Left colon (tissue), 2 donors: ENCODE measurements at regions not wholly inside any gene's neighbourhood (a gene's known extent, or its start where the extent isn't known, plus 50 kb on each side); places are given as distances from the start of the nearest gene placed in this dataset.

Experiments
- ATAC-seq: fragments of 200-7000 bp; cut with Tn5 transposase; one replicate; pipeline ENCODE4 v1.9.1; 2020; ENCODE audit warnings: mild to moderate bottlenecking, moderate library complexity
- DNase-seq, 2 donors: peaks; one replicate each; pipeline ENCODE4 v3.0.0-alpha.2; 2020
- intact Hi-C, 2 donors: fragments of 100-400 bp; cut with DNase I in 1 of 2; cut with micrococcal nuclease in 1 of 2; formaldehyde crosslinking; loops; one replicate each; pipeline versions ENCODE4 v1.11.2 to v1.14.0; 2022; cut with DNase I, micrococcal nuclease
- donor health status: DM: no; HTN: no; CAD: no.
- donor health status: DM: yes; HTN: yes; CAD: no.

DNA sequence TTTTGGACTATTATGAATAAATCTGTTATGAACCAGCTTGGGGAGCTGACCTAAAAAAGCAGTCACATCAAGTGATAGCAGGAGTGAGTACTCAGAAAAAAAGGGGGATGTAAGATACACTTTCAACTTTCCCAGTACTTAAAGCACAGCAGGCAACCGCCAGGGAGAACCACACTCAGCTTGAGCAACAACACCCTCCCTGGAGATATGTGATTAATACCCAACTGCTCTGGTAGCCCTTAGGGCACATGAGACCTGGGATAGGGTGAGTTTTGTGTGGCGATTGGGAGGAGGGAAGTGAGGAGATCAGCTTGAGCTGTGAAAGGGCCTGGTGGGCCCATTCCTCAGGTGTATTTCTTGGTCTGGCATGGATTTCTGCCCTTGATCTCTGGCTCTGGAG, 220.3 kb upstream of the SFRP2 start:
- ATAC-seq: no peak
- no peak for DNase-seq
- intact Hi-C loops: no loop called here

DNA sequence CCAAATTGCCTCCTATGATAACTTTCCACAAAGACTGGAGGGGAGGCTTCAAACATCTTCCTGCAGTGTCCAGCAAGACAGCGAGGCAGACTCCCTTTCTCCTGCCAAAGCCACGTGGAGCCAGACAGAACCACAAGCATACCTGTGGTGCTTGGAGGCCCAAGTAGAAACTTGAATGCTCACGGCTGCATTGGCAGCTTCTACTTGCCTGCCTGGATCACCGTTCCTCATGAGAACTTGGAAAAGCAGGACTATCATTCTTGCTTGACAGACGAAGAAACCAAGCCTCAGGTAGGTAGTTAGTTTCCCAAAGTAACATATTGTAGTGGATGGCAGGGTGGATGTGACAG, 216.3 kb upstream of the SFRP2 start:
- intact Hi-C loops: no loop called here
- ATAC-seq (no peak), DNase-seq (no peak)

DNA sequence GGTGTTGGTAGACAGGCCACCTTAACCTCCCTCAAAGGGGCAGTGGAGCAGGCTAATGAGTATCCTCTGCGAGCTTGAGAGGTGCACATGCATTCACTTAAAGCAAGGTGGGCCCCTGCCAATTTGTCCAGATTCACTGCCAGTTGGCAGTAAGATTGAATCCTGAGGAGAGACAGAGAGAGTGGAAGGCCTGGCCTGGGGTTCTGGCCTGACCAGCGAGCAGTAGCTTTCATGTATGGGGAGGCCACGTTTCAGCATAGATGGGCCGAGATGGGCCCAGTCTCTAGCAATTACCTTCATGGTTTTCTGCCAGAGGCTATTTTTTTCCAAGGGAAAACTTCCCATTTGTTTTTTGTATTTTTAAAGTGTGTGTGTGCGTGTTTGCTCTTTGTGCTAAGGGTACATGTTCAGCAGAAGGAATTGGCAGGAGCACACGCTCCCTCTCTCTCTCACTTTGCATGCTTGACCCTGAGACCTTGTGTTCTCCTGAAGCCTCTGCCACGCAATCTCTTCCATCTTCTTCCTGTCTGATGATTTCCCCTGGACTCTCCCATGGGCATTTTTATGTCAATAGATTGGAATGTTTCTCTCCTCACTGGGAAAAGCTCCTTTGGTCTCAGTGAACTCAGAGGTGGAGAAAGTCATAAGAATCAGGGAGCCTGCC, 215.8 kb upstream of the SFRP2 start:
- DNase-seq (no peak), ATAC-seq (no peak)
- intact Hi-C loops: no loop called here

DNA sequence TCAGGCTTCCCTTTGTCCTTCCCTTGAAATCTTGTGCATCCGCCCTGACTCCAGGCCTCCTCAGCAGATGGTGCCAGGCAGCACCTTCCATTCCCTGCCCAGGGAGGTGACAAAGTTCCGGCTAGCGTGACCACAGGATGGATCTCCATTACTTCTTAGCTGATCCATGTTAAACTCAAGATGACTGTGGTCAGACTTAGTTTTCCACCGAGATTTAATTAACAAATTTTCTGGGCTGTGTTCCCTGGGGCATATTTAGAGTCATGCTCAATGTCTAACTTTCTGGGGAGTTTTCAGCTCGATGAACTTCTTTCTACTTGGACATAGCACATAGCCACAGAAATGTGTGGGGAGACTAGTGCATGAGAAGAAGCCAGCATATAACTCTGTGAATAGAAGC, 215.1 kb upstream of the SFRP2 start:
- intact Hi-C loops: no loop called here
- ATAC-seq: no peak
- DNase-seq: no peak

DNA sequence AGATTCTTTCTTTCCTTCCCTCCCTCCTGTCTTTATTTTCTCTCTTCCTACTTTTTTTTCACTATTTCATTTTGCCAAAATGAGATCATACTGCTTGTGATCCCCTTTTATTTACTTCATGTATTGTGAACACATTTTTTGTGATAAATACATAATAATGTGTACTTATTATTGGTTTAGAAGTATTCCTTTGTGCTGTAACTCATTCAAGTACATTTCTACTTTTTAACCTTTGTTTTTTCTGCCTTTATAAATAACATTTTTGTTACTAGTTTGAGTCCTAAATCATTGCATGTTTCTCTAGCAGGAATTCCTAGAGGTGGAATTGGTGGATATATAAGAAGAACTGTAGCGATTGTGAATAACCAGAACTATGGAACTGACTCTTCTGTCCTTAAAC, 214.5 kb upstream of the SFRP2 start:
- ATAC-seq: no peak
- intact Hi-C loops: no loop called here

DNA sequence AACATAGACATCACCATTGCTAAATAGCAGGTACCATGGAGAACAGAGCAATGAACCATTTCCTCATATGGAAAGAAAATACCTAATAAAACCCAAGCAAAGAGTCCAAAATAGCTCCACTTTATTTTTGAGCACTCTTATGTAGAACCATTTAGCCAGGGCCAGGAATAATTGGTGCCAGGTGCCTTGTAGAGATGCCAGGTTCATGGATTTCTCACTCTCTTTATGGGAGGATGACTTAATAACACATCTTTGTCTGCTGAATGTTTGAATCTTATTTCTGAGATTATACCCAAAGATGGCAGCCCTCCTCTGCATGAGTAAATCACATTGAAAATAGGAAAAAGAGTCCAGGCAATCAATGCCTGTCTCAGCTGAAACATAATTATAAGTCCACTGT, 212.3 kb upstream of the SFRP2 start:
- intact Hi-C loops: no loop called here
- ATAC-seq (no peak), DNase-seq (no peak)

More for the DNA sequence above, 214.5 kb upstream of the SFRP2 start:
- no peak for DNase-seq

DNA sequence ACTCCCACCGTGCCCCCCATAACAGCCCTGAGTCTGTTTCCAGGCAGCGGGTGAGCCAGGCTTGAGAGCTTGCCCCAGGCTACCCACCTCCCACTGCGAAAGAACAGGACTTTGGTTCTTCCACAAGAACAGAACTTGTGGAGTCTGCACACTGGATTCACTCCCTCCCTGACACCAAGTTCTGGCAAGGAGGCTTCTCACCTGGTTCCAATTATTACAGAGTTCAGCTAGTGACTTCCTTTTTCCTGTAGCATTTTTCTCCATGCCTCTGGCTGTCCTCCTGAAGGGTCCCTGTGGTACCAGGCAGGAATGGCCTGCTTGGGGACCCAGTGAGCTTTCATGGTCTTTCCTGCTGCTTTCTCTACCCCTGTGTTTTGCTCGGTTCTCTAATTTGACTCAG, 208.6 kb upstream of the SFRP2 start:
- intact Hi-C loops: no loop called here
- DNase-seq (no peak), ATAC-seq (no peak)

DNA sequence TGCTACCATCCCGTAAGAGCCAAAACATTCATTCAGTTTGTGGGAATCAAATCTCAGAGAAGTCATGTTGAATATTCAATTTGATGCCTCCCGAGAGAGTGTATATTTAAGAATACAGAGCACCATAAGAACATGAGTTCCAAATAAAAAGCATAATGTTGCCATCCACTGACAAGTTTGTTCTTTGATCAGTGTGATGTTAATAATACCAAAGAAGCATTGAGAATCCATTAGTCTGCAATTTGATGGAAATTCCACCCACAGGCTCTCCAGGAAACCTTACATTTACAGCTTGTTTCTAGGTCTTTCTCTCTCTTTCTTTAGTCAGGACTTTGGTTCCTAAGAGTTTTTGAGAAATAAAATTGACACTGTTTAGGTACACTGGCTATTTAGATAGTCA, 200.6 kb upstream of the SFRP2 start:
- ATAC-seq: no peak
- intact Hi-C loops: no loop called here
- no peak for DNase-seq

DNA sequence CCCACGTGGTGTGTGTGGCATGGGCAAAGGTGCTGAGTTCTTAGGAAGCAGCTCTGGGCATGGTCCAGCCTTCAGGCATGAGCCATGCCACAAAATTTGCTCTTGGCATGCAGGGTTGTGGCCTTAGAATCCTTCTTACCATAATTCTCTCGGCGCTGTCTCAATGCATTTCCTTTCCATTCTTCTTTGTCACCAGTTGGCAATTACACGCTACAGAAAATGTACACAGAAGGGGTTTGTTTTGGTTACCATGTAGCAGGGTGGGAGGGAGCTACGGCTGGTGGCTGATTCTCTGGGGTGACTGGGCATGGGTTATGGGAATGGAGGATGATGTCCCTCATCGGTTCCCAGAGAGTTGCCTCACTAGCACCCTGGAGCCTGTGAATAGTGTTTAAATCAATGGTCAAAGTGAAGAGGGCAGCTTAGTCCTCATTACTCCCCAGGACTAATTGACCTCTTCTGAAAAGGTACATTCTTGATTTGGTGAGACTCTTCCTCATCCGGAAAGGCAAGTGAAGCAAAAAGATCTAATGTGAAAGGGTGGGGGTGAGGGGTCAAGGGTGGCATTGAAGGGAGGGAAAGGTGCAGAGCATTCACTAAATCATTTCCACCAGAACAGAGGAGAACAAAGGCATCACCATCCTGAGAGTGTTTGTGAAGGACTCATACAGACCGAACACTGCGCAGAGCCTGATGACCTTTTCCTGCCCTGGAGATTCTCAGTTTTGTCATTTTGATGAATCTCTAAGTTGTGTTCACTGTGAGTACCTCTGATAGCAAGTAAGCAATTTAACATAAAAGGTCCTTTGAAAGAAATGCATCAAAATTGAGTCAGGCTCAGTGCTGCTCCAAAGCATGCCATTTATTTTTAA, 199.8 kb upstream of the SFRP2 start:
- ATAC-seq: no peak
- intact Hi-C loops: no loop called here
- DNase-seq: no peak

DNA sequence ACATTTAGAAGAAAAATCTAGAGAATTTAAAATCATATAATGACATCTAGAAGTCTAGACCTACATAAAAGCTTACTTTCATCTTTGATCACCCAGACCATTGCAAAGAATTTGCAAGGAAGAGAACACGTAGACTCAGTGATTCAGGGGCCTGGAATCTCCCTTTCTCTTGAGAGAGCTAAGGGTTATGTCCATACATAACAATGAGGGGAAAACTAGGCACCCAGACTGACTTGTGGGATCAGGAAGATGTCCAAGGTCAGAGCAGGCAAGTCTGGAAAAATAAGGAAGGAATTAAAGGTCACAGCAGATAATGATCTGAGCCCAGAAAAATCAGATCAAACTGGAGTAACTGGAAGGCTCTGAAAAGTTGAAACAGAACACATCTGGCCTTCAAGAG, 198.4 kb upstream of the SFRP2 start:
- ATAC-seq (no peak), DNase-seq (no peak)
- intact Hi-C loops: no loop called here

DNA sequence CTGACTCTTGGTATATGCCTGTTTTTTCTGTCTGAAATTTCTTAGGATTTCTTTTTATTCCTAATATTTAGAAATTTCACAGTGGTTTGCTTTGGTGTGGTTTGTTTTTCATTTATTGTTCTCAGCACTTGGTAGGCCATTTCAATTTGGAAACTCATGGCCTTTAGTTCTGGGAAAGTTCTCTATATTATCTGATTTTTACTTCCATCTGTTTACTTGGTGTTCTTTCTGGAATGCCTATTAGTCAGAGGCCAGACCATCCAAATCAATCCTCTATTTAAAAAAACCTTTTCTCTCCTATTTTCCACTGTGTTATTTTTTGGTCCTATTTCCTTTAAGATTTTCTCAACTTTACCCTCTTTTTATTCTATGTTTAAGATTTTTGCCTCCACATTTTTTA, 188.1 kb upstream of the SFRP2 start:
- ATAC-seq (no peak), DNase-seq (no peak)
- intact Hi-C loops: no loop called here

DNA sequence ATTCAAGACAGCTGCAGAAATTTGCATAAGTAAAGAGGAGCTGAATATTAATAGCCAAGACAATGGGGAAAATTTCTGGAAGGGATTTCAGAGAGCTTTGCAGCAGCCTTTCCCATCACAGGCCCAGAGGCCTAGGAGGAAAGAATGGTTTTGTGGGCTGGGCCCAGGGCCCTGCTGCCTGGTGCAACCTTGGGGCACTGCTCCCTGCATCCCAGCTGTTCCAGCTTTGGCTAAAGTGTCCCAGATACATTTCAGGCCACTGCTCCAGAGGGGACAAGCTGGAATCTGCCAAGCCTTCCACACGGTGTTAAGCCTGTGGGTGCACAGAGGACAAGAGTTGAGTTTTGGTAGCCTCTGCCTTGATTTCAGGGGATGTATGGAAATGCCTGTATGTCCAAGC, 185.6 kb upstream of the SFRP2 start:
- intact Hi-C loops: no loop called here
- ATAC-seq: no peak
- no peak for DNase-seq

DNA sequence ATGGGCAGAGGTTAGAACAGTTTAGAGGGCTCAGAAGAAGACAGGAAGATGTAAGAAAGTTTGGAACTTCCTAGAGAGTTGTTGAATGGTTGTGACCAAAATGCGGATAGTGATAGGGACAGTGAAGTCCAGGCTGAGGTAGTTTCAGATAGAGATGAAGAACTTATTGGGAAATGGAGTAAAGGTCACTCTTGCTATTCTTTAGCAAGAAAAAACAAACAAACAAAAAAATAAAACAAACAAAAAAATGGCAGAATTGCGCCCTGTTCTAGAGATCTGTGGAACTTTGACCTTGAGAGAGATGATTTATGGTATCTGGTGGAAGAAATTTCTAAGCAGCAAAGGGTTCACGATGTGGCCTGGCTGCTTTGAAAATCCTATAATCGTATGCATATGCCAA, 185.1 kb upstream of the SFRP2 start:
- no peak for DNase-seq
- no peak for ATAC-seq
- intact Hi-C loops: no loop called here

DNA sequence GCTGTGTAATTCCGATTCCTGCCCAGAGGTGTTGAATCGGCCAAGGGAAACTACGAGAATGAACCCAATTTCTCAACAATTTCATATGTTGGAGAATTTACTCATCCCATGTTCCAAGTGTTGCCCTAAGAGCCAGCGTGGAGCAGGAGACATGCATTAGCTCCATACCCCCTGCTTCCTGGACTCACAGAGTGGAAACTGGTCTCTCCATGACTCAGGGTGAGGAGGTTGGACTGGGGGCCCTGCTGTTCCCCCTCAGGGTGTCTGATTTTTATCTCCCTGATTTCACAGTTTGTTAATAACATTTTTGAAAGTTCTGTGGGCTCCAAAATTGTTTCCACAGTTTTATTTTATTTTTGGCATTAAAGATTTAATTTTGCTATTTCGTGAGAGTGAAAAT, 183.0 kb upstream of the SFRP2 start:
- intact Hi-C loops: no loop called here
- DNase-seq (no peak), ATAC-seq (no peak)

DNA sequence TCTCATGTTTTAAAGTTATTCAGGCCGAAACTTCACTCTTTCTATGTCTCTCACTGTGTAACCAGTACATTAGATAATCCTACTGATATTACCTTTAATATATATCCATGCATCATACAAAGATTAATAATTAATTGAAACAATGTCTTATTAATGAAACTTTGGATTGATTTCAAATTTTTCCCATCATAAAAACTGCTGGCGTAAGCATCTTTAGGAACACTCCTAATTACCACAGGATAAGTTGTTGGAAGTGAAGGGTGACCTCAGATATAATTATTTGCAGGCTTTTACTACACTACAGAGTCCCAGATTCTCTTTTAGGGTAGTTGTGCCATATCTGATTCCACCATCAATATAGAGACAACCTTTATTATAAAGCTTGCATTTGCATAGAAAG, 181.3 kb upstream of the SFRP2 start:
- DNase-seq (no peak), ATAC-seq (no peak)
- intact Hi-C loops: no loop called here

DNA sequence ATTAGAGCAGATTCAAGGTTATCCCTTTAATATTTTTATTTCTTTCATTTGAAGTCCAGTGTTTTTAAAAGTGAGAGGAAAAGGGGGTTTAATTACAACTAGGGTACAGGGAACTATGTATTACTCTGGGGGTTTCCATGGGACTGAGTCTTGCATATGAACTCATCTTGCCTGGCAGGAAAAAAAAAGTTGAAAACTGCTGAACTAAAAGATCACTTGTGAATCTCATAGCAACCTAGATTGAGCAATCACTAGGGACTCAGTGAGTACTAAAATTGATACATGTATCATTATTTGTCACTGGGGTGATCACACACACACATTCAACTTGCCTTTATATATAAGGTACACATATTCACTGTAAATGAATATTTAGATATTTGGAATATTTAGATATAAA, 180.7 kb upstream of the SFRP2 start:
- intact Hi-C loops: no loop called here
- ATAC-seq (no peak), DNase-seq (no peak)

DNA sequence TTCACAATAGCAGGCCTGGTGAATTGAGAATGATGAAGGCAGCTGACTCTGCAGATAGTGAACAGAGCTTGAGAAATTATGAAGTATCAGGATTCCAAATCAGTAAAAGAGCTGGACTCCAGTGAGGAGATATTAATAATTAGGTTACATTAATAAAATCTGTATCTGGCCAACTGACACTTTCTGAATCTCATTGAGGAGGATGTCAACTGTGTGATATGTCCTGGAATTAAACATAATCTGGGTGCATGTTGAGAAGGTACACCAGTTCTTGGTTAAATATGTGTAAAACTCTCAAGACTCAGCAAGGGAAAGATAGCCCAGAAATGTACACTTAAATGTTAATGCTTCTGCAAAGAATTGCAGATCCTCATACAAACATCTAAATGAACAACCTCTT, 177.8 kb upstream of the SFRP2 start:
- DNase-seq (no peak), ATAC-seq (no peak)
- intact Hi-C loops: no loop called here

DNA sequence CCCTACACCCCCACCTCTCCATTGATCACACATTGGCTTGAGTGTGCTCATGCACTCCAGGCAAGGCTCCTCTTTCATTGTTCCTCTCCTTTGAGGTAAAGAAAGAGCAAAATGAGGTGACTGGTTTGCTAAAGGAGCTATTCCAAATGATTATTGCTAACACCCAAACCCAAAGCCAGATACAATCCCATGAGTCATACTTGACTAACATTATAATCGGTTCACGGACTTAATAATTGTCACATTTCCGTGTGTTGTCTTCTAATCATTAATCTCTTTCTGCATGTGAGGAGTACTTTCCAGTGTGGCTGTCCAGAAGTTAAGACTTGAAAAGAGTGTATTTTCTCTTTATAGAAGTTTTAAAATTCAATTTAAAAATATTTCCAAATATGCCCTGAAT, 174.3 kb upstream of the SFRP2 start:
- intact Hi-C loops: no loop called here
- ATAC-seq (no peak), DNase-seq (no peak)

DNA sequence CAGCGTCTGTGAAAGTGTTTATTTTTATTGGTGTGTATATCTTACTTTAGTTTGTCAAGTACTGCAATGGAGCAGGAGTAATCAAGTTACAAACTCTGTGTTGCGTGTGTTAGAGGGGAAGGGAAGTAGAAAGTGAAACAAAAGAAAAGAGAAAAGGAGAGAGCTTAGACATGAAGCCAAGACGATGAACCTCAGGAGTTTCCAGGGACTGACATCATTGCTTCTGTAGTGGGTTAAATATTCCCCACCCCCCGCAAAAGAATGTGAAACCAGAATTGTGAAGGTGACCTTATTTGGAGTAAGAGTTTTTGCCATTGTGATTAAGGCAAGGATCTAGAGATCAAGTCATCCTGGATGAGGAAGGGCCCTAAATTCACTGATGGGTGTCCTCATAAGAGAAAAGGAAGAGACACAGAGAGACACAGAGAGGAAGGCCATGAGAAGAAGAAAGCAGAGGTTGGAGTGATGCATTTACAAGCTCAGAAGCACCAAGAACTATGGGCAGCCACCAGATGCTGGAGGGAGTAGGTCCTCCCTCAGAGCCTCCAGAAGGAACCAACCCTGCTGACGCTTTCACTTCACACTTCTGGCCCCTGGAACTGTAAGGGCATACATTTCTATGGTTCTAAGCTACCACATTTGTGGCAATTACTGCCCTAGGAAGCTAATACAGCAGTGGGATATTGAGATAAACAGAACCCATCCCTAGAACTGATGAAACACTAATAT, 173.6 kb upstream of the SFRP2 start:
- ATAC-seq (no peak), DNase-seq (no peak)
- intact Hi-C loops: no loop called here

DNA sequence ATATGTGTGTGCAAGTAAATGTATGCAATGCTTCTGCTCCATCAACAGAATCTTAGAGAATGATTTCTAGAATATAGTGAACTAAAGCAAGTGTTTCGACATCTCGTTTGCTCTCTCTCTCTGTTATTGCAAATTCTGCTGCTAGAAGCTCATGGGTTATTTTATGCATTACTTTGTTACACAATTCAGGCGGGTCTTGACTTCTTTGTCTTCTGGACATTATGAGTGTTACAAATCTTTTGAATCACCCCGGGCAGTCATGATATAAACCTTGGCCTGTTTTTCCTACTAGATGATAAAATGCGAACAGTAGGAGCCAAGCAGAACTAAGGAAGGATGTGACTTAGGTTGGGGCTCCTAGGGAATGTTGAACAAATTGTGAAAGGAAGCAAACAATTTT, 166.4 kb upstream of the SFRP2 start:
- ATAC-seq (no peak), DNase-seq (no peak)
- intact Hi-C loops: no loop called here
